Fibroblast of lung (primary cell): ENCODE measurements at regions not wholly inside any gene's neighbourhood (a gene's known extent, or its start where the extent isn't known, plus 50 kb on each side); places are given as distances from the start of the nearest gene placed in this dataset.

Experiments used
- DNase-seq, 2 donors: peaks; one replicate each; pipeline versions ENCODE4 v3.0.0 to v3.0.0-alpha.2; 2010; ENCODE audit warnings: low read depth in 2 of 2
- H2AFZ ChIP-seq: 2 replicates; pipeline ENCODE4 v1.5.1; 2012; ENCODE audit warnings: low read length, control low read depth, inconsistent platforms
- H3K27ac ChIP-seq: 2 replicates; pipeline ENCODE4 v1.5.1; 2011; ENCODE audit warnings: low read length, control low read depth; ENCODE audit not compliant: insufficient read depth
- H3K27me3 ChIP-seq: 2 replicates; pipeline ENCODE4 v1.5.1; 2011; ENCODE audit warnings: mild to moderate bottlenecking, low read length; ENCODE audit not compliant: control insufficient read depth, insufficient read depth
- H3K36me3 ChIP-seq: 2 replicates; pipeline ENCODE4 v1.5.1; 2011; ENCODE audit warnings: low read length; ENCODE audit not compliant: control insufficient read depth, insufficient read depth
- H3K4me1 ChIP-seq: 2 replicates; pipeline ENCODE4 v1.5.1; 2011; ENCODE audit warnings: low read length; ENCODE audit not compliant: control insufficient read depth, insufficient read depth; ENCODE audit errors: extremely low read depth
- H3K4me2 ChIP-seq: 2 replicates; pipeline ENCODE4 v1.5.1; 2011; ENCODE audit warnings: low read length, control low read depth; ENCODE audit not compliant: insufficient read depth; ENCODE audit errors: extremely low read depth
- H3K4me3 ChIP-seq, 4 experiments: fragments of 200-600 bp in 1 of 4; sonication (generic) in 1 of 4; replicated peaks in 1 of 4; 2 replicates each; pipeline ENCODE4 v1.5.1; 2011 to 2016; ENCODE audit warnings: low read length in 4 of 4, low read depth in 3 of 4, mild to moderate bottlenecking in 3 of 4, control low read depth in 2 of 4, inconsistent platforms in 1 of 4, mixed read lengths in 1 of 4; ENCODE audit not compliant: insufficient read depth in 1 of 4; ENCODE audit errors: control extremely low read depth in 1 of 4
- H3K79me2 ChIP-seq: 2 replicates; pipeline ENCODE4 v1.5.1; 2012; ENCODE audit warnings: mild to moderate bottlenecking, low read length, inconsistent platforms; ENCODE audit not compliant: control insufficient read depth, insufficient read depth
- H3K9ac ChIP-seq: 2 replicates; pipeline ENCODE4 v1.5.1; 2011; ENCODE audit warnings: mild to moderate bottlenecking, low read length, control low read depth; ENCODE audit not compliant: insufficient read depth
- H3K9me3 ChIP-seq: 2 replicates; pipeline ENCODE4 v1.5.1; 2012; ENCODE audit warnings: low read depth, low read length; ENCODE audit not compliant: control insufficient read depth, insufficient read depth
- H4K20me1 ChIP-seq: 2 replicates; pipeline ENCODE4 v1.5.1; 2011; ENCODE audit warnings: low read length; ENCODE audit not compliant: control insufficient read depth, insufficient read depth; ENCODE audit errors: extremely low read depth
- CTCF ChIP-seq, 2 donors: IDR thresholded peaks in 1 of 2; conservative IDR thresholded peaks in 1 of 2; 1 replicate in 1 of 2; 2 replicates in 1 of 2; pipeline ENCODE4 v1.5.1; 2011 to 2012; ENCODE audit warnings: low read length in 2 of 2, control low read depth in 1 of 2, inconsistent platforms in 1 of 2, low read depth in 1 of 2, mild to moderate bottlenecking in 1 of 2
- EZH2 ChIP-seq: IDR thresholded peaks from 2 replicates; pipeline ENCODE4 v1.5.1; 2012; ENCODE audit warnings: low read length, control low read depth, mild to moderate bottlenecking; ENCODE audit errors: missing control alignments

GRCh38 chr3:43159131-43159875, 53.4 kb upstream of the POMGNT2 start:
- Histone ChIP-seq H2AFZ (no peak overlapping the region), H3K27me3 (no peaks in the 10 kb centered on the region), H3K4me1 (peaks cover 3% of the 10 kb centered on the region), H3K9me3 (no peaks in the 10 kb centered on the region), H3K27ac (no peak overlapping the region), H3K4me3 (no peak overlapping the region), H3K36me3 (no peaks in the 10 kb centered on the region), H3K79me2 (no peaks in the 10 kb centered on the region), H4K20me1 (no peaks in the 10 kb centered on the region), H3K4me2 (no peak overlapping the region), H3K9ac (no peak overlapping the region)
- no peak for TF ChIP-seq CTCF (conservative IDR thresholded peaks at IDR 0.05 in 1 of 2, IDR thresholded peaks at IDR 0.05 in 1 of 2; ENCODE audit: low read depth in 1 of 2, low read length in 2 of 2)
- TF ChIP-seq EZH2, result no peak
- no peak for DNase-seq

GRCh38 chr3:43156812-43157455, 51.1 kb upstream of the POMGNT2 start:
- no peak overlapping the region for H3K27ac ChIP-seq
- H3K4me3 ChIP-seq, result no peak overlapping the region
- no peak overlapping the region for H3K4me2 ChIP-seq
- DNase-seq, result no peak
- no peak for TF ChIP-seq CTCF (conservative IDR thresholded peaks at IDR 0.05 in 1 of 2, IDR thresholded peaks at IDR 0.05 in 1 of 2; ENCODE audit: low read depth in 1 of 2, low read length in 2 of 2)
- no peaks in the 10 kb centered on the region for H4K20me1 ChIP-seq
- H3K9me3 ChIP-seq, result no peaks in the 10 kb centered on the region
- H3K4me1 ChIP-seq, result peaks cover 11% of the 10 kb centered on the region
- no peaks in the 10 kb centered on the region for H3K36me3 ChIP-seq
- no peak overlapping the region for H3K9ac ChIP-seq
- peaks cover 4% of the 10 kb centered on the region for H3K27me3 ChIP-seq
- no peaks in the 10 kb centered on the region for H3K79me2 ChIP-seq
- no peak overlapping the region for H2AFZ ChIP-seq

GRCh38 chr3:43155464-43156121, 49.7 kb upstream of the POMGNT2 start:
- Histone ChIP-seq H3K4me2 (no peak overlapping the region), H3K27ac (no peak overlapping the region), H3K36me3 (no peaks in the 10 kb centered on the region), H3K79me2 (no peaks in the 10 kb centered on the region), H4K20me1 (no peaks in the 10 kb centered on the region), H3K4me1 (peaks cover 11% of the 10 kb centered on the region), H3K27me3 (peaks cover 13% of the 10 kb centered on the region), H2AFZ (no peak overlapping the region), H3K9me3 (no peaks in the 10 kb centered on the region), H3K4me3 (no peak overlapping the region), H3K9ac (no peak overlapping the region)
- peak; percentile 75 to 89 for DNase-seq
- TF ChIP-seq EZH2, result no peak
- TF ChIP-seq CTCF (conservative IDR thresholded peaks at IDR 0.05 in 1 of 2, IDR thresholded peaks at IDR 0.05 in 1 of 2; ENCODE audit: low read depth in 1 of 2, low read length in 2 of 2), result peak; percentile 83 to 88
